ENCODE measurements at regions not wholly inside any gene's neighbourhood (a gene's known extent, or its start where the extent isn't known, plus 50 kb on each side); places are given as distances from the start of the nearest gene placed in this dataset.
A peak's percentile ranks its signal among the peaks of the same experiment; 100 is the strongest.
"Not testable (repeated sequence)": the region's sequence is repeated elsewhere in the genome, so short reads cannot be mapped to it uniquely, and the experiment has no call there.

GRCh38 chr20:30007496-30007895 is 1250.0 kb upstream of the DEFB115 start:
- CTCF ChIA-PET; H3K27ac Mint-ChIP-seq; POLR2A ChIA-PET; H3K9me3 Mint-ChIP-seq; H3K27me3 Mint-ChIP-seq; H3K4me1 Mint-ChIP-seq (ENCODE audit: low read depth); intact Hi-C loops (cut with micrococcal nuclease); H3K36me3 Mint-ChIP-seq; H3K4me3 Mint-ChIP-seq: not testable (repeated sequence)
- peak; percentile 0 for DNase-seq
